Epithelial cell of proximal tubule (primary cell): ENCODE measurements at regions not wholly inside any gene's neighbourhood (a gene's known extent, or its start where the extent isn't known, plus 50 kb on each side); places are given as distances from the start of the nearest gene placed in this dataset.

ENCODE experiments used
- DNase-seq: peaks from one replicate; pipeline ENCODE4 v3.0.0-alpha.2; 2011; ENCODE audit warnings: low read depth
- H3K4me3 ChIP-seq: 2 replicates; pipeline ENCODE4 v1.5.1; 2011; ENCODE audit warnings: low read depth, mild to moderate bottlenecking, low read length
- CTCF ChIP-seq: conservative IDR thresholded peaks from 2 replicates; pipeline ENCODE4 v1.5.1; 2012; ENCODE audit warnings: low read depth, mild to moderate bottlenecking, low read length

- DNase-seq, result no peak
- no peak for TF ChIP-seq CTCF
- no peak overlapping the region for H3K4me3 ChIP-seq
These were observed 151.6 kb upstream of the MEF2C start for GRCh38 chr5:89034588-89034987.

- no peak for TF ChIP-seq CTCF
- H3K4me3 ChIP-seq, result no peak overlapping the region
- DNase-seq, result no peak
These were observed 147.8 kb upstream of the MEF2C start for GRCh38 chr5:89030798-89031197.

- no peak overlapping the region for H3K4me3 ChIP-seq
- TF ChIP-seq CTCF, result no peak
- no peak for DNase-seq
These were observed 145.8 kb upstream of the MEF2C start for GRCh38 chr5:89028595-89029285.

- no peak for DNase-seq
- TF ChIP-seq CTCF, result no peak
- no peak overlapping the region for H3K4me3 ChIP-seq
These were observed 141.1 kb upstream of the MEF2C start for GRCh38 chr5:89024045-89024444.

- H3K4me3 ChIP-seq, result no peak overlapping the region
- no peak for TF ChIP-seq CTCF
- no peak for DNase-seq
These were observed 138.1 kb upstream of the MEF2C start for GRCh38 chr5:89020926-89021610.

- no peak for DNase-seq
- H3K4me3 ChIP-seq, result no peak overlapping the region
- no peak for TF ChIP-seq CTCF
These were observed 133.8 kb upstream of the MEF2C start for GRCh38 chr5:89016741-89017303.
